ENCODE measurements at regions not wholly inside any gene's neighbourhood (a gene's known extent, or its start where the extent isn't known, plus 50 kb on each side); places are given as distances from the start of the nearest gene placed in this dataset.

GRCh38 chr14:94935706-94936300, 165.9 kb upstream of the GSC start:
- TF ChIP-seq CTCF (conservative IDR thresholded peaks at IDR 0.05; ENCODE audit: low read length), result no peak
- no peak for TF ChIP-seq EZH2phosphoT487 (IDR thresholded peaks at IDR 0.05; ENCODE audit: borderline replicate concordance, low read depth, low read length)

Data from OCI-LY7 (cell line).